Amniotic epithelial cell (primary cell): ENCODE measurements at regions not wholly inside any gene's neighbourhood (a gene's known extent, or its start where the extent isn't known, plus 50 kb on each side); places are given as distances from the start of the nearest gene placed in this dataset.

Source experiments
- DNase-seq: peaks from one replicate; pipeline ENCODE4 v3.0.0-alpha.2; 2010; ENCODE audit warnings: low read depth

GRCh38 chr4:89363786-89364185 is 56.2 kb upstream of the GPRIN3 start:
- DNase-seq = no peak

GRCh38 chr4:89358935-89359638 is 51.5 kb upstream of the GPRIN3 start:
- DNase-seq = peak; percentile 88

- DNase-seq = peak; percentile 67
These were observed 50.2 kb upstream of the GPRIN3 start for GRCh38 chr4:89357787-89358186.
